IMR-90 (cell line): ENCODE measurements at regions not wholly inside any gene's neighbourhood (a gene's known extent, or its start where the extent isn't known, plus 50 kb on each side); places are given as distances from the start of the nearest gene placed in this dataset.

Experiments
- CHD1 ChIP-seq: IDR thresholded peaks from 2 replicates; pipeline ENCODE4 v1.6.1; 2012; ENCODE audit warnings: low read depth, low read length, improper control_type of control experiment
- CTCF ChIP-seq: conservative IDR thresholded peaks from 2 replicates; pipeline ENCODE4 v1.5.1; 2012; ENCODE audit warnings: mild to moderate bottlenecking, low read depth, low read length, improper control_type of control experiment
- ELK1 ChIP-seq: fragments of 150-350 bp; IDR thresholded peaks from 2 replicates; pipeline ENCODE4 v1.6.1; 2016; ENCODE audit warnings: low read depth, mild to moderate bottlenecking, low read length, moderate library complexity, borderline replicate concordance
- MXI1 ChIP-seq: IDR thresholded peaks from 2 replicates; pipeline ENCODE4 v1.6.1; 2012; ENCODE audit warnings: low read depth, mild to moderate bottlenecking, low read length, moderate library complexity, borderline replicate concordance
- POLR2A ChIP-seq: IDR thresholded peaks from 2 replicates; pipeline ENCODE4 v1.6.1; 2012; ENCODE audit warnings: mild to moderate bottlenecking, low read depth, low read length
- RCOR1 ChIP-seq: IDR thresholded peaks from 2 replicates; pipeline ENCODE4 v1.6.1; 2012; ENCODE audit warnings: mild to moderate bottlenecking, low read length, improper control_type of control experiment; ENCODE audit not compliant: insufficient replicate concordance
- SMC3 ChIP-seq: fragments of 150-350 bp; IDR thresholded peaks from 2 replicates; pipeline ENCODE4 v1.6.1; 2016; ENCODE audit warnings: low read depth, mild to moderate bottlenecking, antibody characterized with exemption, low read length, moderate library complexity
- USF2 ChIP-seq: fragments of 150-350 bp; IDR thresholded peaks from 2 replicates; pipeline ENCODE4 v1.6.1; 2017; ENCODE audit warnings: mild to moderate bottlenecking, antibody characterized with exemption, low read length, low read depth

- TF ChIP-seq CHD1 (no peak), CTCF (no peak), MXI1 (no peak), SMC3 (no peak), ELK1 (no peak), POLR2A (no peak), USF2 (no peak), RCOR1 (no peak)
Measured at GRCh38 chr14:63800083-63800482, 52.7 kb upstream of the SYNE2 start.
